GM20000 (cell line): ENCODE measurements at regions not wholly inside any gene's neighbourhood (a gene's known extent, or its start where the extent isn't known, plus 50 kb on each side); places are given as distances from the start of the nearest gene placed in this dataset.

Source experiments
- DNase-seq: peaks from one replicate; pipeline ENCODE4 v3.0.0; 2012; ENCODE audit warnings: low spot score
- CTCF ChIP-seq: IDR thresholded peaks from 2 replicates; pipeline ENCODE4 v1.5.1; 2012; ENCODE audit warnings: mild to moderate bottlenecking, control low read depth; ENCODE audit errors: extremely low read depth, missing control alignments

- TF ChIP-seq CTCF = no peak
- DNase-seq = no peak
Measured at GRCh38 chr1:239835946-239836440, 255.7 kb upstream of the FMN2 start.

- no peak for TF ChIP-seq CTCF
- DNase-seq = no peak
Measured at GRCh38 chr1:239840336-239840735, 251.3 kb upstream of the FMN2 start.

- DNase-seq = no peak
Measured at GRCh38 chr1:239840790-239841189, 250.9 kb upstream of the FMN2 start.

GRCh38 chr1:239841631-239842030 lies 250.1 kb upstream of the FMN2 start:
- TF ChIP-seq CTCF = no peak

More at GRCh38 chr1:239840790-239841189, 250.9 kb upstream of the FMN2 start:
- no peak for TF ChIP-seq CTCF

GRCh38 chr1:239843541-239843940 lies 248.1 kb upstream of the FMN2 start:
- DNase-seq = no peak
- TF ChIP-seq CTCF = no peak

More at GRCh38 chr1:239841631-239842030, 250.1 kb upstream of the FMN2 start:
- no peak for DNase-seq

GRCh38 chr1:239844833-239845232 lies 246.8 kb upstream of the FMN2 start:
- no peak for DNase-seq
- TF ChIP-seq CTCF = no peak

GRCh38 chr1:239854922-239855321 lies 236.8 kb upstream of the FMN2 start:
- no peak for DNase-seq
- TF ChIP-seq CTCF = no peak

GRCh38 chr1:239856067-239856466 lies 235.6 kb upstream of the FMN2 start:
- DNase-seq = no peak
- no peak for TF ChIP-seq CTCF
